Ureter (tissue), 1 donor: ENCODE measurements at regions not wholly inside any gene's neighbourhood (a gene's known extent, or its start where the extent isn't known, plus 50 kb on each side); places are given as distances from the start of the nearest gene placed in this dataset.
"Not testable (repeated sequence)": the region's sequence is repeated elsewhere in the genome, so short reads cannot be mapped to it uniquely, and the experiment has no call there.

Source experiments
- DNase-seq: peaks from one replicate; pipeline ENCODE4 v3.0.0-alpha.2; 2020; ENCODE audit warnings: low spot score
- donor health status: DM: yes; HTN: yes; CAD: no.

- DNase-seq: no peak
These were observed 979.0 kb downstream of the SLC6A15 start for GRCh38 chr12:83933615-83934014.

DNA sequence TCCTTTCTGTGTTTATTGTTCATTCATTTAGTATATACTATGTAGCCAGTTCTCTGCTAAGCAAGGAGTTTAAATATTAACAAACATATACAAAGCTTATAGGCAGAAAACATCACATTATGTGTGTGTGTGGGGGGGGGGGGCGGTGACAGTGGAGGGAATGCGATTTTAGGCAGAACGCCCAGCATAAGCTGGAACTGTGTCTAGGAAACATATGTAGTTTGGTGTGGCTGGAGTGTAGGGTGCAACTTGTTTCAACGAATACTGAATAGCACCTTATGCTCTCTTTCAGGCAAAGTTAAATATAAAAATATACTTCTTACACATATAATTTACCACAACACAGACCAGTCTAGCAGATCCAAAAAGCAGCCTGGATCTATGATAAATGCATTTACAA is 980.6 kb downstream of the SLC6A15 start:
- DNase-seq: no peak

- DNase-seq: no peak
These were observed 981.1 kb downstream of the SLC6A15 start for GRCh38 chr12:83931451-83931850.

GRCh38 chr12:83929792-83930191 is 982.8 kb downstream of the SLC6A15 start:
- not testable (repeated sequence) for DNase-seq

- no peak for DNase-seq
These were observed 991.6 kb downstream of the SLC6A15 start for GRCh38 chr12:83920821-83921547.

DNA sequence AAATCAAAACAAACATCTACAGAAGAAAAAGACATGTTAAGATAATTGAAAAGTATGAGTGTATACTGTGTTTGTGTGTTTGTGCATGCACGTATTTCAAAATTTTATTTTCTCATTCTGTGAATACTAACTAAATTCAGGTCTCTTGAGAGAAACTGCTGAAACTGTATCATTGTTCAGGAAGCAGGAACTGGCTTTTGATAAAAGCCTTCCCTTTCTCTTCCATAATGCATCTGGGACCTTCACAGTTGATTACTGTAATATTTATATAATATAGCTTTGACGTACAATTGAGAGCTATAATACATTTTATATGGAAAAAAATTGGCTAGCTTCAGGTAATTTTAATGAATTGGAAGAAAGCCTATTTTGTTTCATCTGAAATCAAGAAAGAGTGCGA is 993.5 kb downstream of the SLC6A15 start:
- DNase-seq: no peak

DNA sequence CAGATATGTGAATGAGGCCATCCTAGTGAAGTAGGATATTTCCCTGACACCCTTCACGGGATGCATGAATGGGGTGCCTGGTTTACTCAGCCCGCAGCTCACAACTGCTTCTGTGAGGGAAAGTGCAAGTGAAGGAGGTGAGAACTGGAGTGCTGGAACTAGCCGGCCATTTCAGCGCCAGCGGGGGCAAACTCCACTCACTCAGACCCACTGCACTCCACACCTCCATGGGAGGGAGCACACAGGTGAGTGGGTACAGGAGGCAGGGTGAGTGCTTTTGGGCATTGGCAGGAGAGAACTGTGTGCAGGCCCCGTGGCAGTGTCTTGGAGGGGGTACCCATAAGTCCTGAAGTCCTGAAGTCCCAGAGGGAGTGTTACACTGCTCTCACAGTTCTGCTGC is 1008.4 kb downstream of the SLC6A15 start:
- no peak for DNase-seq

DNA sequence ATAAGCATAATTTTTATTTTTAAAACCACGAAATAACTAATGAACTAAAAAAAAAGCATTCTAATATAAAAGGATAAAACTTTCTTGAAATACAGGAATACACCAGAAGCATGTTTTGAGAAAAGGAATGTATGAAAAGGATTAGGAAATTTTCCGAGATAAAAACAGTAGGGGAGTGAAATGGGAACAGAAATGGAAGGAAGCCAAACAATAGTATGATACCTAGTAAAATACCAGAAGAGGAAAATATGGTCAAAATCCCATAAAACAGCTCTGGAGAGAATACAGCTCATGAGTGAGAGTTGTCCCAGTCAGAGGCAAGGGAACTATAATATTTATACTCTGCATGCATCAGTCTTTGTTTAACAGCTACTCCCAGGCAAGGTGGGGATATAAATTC is 1016.2 kb downstream of the SLC6A15 start:
- no peak for DNase-seq

DNA sequence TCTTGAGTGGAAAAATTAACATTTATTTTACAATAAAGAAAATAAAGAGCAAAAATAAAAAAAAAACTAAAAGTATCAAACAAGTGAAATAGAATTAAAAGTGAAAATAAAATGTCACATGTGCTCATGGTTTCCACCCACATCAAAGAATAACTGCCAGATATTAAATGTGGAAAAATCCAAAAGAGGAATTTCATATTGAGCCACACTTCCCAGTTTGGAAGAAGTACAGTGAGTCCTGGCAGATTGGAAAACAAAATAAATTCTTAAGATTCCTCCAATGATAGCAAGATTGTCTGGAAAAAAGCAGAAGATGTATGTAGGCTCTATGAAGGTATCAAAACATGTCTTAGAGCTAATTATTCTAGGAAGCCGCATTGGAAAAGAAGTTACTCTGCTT is 1019.5 kb downstream of the SLC6A15 start:
- DNase-seq: no peak

- no peak for DNase-seq
These were observed 1022.9 kb downstream of the SLC6A15 start for GRCh38 chr12:83889745-83890144.

GRCh38 chr12:83886479-83886878 is 1026.1 kb downstream of the SLC6A15 start:
- DNase-seq: no peak

DNA sequence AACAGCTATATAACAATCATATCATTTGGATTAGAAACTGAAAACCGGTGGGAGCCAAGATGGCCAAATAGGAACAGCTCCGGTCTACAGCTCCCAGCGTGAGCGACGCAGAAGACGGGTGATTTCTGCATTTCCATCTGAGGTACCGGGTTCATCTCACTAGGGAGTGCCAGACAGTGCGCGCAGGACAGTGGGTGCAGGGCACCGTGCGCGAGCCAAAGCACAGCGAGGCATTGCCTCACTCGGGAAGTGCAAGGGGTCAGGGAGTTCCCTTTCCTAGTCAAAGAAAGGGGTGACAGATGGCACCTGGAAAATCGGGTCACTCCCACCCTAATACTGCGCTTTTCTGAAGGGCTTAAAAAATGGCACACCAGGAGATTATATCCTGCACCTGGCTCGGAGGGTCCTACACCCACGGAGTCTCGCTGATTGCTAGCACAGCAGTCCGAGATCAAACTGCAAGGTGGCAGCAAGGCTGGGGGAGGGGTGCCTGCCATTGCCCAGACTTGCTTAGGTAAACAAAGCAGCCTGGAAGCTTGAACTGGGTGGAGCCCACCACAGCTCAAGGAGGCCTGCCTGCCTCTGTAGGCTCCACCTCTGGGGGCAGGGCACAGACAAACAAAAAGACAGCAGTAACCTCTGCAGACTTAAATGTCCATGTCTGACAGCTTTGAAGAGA is 1041.5 kb downstream of the SLC6A15 start:
- DNase-seq: not testable (repeated sequence)

GRCh38 chr12:83866477-83866876 is 1046.1 kb downstream of the SLC6A15 start:
- no peak for DNase-seq

- no peak for DNase-seq
These were observed 1047.2 kb downstream of the SLC6A15 start for GRCh38 chr12:83865431-83865830.

DNA sequence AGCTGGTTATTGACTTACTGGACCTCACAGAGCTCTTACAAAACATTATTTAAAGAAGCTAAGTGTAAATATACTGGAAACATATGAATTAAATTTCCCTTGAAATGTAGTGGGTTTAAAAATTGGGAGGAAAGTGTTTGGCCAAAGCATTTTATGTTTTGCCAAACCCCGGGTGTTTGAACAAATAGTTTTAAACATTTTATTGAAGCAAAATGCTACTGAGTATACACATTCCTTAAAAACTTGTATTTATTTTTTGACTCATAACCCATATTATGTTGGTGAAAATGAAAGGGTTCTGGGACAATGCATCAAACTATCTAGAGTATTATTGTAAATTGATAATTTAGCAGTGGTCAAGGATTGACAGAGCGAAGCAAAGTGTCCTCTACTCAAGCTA is 1048.5 kb downstream of the SLC6A15 start:
- DNase-seq: no peak

GRCh38 chr12:83859021-83859420 is 1053.6 kb downstream of the SLC6A15 start:
- DNase-seq: no peak

GRCh38 chr12:83856803-83857202 is 1055.8 kb downstream of the SLC6A15 start:
- no peak for DNase-seq

DNA sequence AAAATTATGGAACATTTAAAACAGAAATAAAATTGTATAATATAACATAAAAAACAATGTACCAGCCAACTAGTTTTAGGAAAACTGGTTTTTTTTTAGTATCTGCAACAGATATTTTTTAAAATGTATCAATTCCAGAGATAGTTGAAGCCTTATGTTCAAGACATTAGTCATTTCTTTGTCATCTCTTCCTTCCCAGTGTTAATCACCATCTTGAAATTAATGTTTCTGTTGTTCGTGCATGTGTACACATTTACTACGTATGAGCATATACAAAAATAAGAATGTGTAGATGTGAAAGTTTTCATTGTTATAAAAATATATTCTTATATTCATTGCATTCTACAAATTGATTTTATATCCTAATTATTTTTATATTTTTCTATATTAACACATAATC is 1062.1 kb downstream of the SLC6A15 start:
- DNase-seq: no peak

DNA sequence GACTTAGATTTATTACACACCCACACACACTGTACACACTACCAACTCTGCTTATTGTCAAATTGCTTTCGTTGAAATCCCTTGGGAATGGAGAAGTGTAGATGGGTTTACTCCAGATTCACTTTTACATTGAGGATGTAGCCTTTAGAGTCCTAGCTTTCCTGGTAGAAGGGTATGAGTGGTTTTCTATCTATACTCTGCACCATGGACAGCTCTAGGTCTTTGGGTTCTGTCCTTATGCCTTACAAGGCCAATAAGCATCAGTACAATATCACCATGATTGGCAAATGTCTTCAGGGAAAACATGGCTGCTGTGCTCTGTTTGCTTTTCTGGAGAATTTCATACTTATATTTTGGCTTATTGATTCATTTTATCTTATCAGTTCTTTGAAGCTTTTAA is 1063.9 kb downstream of the SLC6A15 start:
- no peak for DNase-seq

- DNase-seq: no peak
These were observed 1069.1 kb downstream of the SLC6A15 start for GRCh38 chr12:83843541-83843940.

GRCh38 chr12:83841620-83842019 is 1071.0 kb downstream of the SLC6A15 start:
- DNase-seq: no peak

GRCh38 chr12:83827860-83828259 is 1084.7 kb downstream of the SLC6A15 start:
- DNase-seq: no peak

- no peak for DNase-seq
These were observed 1085.4 kb downstream of the SLC6A15 start for GRCh38 chr12:83827193-83827592.

DNA sequence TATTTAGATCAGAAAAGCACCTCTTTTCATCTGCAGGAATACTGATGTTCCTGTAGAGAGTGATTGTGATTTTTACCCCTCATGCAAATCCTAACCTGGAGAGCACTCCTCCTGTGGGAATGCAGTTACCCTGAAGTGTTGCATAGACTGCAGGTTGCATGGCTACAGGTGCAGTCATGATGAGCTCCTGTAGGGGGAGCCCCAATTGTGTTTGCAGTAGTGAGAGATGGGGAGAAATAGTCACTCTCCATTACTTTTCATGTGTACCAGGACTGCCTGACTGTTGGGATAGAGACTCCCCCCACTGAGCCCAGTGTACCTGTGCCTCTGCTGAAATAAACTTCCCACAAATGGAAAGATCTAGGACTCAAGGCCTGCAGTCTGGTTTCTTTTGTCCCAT is 1086.5 kb downstream of the SLC6A15 start:
- DNase-seq: no peak
